ENCODE measurements at regions not wholly inside any gene's neighbourhood (a gene's known extent, or its start where the extent isn't known, plus 50 kb on each side); places are given as distances from the start of the nearest gene placed in this dataset.

DNA sequence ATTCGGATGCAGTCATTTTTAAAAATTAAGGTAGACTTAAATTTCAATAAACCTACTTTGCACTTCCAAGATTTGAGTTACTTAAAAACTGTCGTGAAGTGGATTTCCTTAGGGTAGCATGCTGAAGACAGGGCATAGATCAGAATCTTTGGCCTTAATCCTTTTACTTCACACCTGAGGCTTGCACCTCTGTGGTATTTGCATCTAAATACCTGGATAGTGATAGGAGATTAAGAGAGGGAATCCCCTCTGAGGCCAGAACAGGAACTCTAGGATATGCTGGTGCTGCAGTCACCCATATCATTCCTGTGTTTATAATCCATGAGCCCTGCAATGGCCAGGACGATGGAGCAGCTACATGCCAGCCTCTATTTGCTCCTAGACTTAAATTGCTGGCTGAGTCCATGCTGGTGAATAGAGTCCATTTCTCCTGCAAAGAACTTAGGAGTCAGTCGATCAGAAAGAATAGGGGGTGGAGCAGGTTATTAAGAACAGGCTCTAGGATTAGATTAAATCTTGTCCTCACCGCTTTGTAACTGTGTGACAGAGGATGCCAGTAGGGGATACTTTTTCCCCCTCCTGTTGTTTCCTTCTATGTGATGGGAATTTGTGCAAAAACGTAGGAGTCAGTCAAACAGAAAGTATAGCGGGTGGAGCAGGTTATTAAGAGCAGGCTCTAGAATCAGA is 333.6 kb downstream of the DUSP10 start:
- no peak overlapping the region for H3K9ac ChIP-seq (ENCODE audit: low read depth in 2 of 2, low read length in 2 of 2)
- H3K4me3 ChIP-seq, result no peak overlapping the region
- no peak for DNase-seq
- intact Hi-C loops (cut with DNase I), result no loop called here
- no peaks in the 10 kb centered on the region for H3K4me1 ChIP-seq
- no peak overlapping the region for H3K27ac ChIP-seq
- no peaks in the 10 kb centered on the region for H3K9me3 ChIP-seq
- TF ChIP-seq, protein P1, sequence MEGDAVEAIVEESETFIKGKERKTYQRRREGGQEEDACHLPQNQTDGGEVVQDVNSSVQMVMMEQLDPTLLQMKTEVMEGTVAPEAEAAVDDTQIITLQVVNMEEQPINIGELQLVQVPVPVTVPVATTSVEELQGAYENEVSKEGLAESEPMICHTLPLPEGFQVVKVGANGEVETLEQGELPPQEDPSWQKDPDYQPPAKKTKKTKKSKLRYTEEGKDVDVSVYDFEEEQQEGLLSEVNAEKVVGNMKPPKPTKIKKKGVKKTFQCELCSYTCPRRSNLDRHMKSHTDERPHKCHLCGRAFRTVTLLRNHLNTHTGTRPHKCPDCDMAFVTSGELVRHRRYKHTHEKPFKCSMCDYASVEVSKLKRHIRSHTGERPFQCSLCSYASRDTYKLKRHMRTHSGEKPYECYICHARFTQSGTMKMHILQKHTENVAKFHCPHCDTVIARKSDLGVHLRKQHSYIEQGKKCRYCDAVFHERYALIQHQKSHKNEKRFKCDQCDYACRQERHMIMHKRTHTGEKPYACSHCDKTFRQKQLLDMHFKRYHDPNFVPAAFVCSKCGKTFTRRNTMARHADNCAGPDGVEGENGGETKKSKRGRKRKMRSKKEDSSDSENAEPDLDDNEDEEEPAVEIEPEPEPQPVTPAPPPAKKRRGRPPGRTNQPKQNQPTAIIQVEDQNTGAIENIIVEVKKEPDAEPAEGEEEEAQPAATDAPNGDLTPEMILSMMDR (IDR thresholded peaks at IDR 0.05), result no peak
- H3K27me3 ChIP-seq, result no peaks in the 10 kb centered on the region
- H3K36me3 ChIP-seq, result no peaks in the 10 kb centered on the region

DNA sequence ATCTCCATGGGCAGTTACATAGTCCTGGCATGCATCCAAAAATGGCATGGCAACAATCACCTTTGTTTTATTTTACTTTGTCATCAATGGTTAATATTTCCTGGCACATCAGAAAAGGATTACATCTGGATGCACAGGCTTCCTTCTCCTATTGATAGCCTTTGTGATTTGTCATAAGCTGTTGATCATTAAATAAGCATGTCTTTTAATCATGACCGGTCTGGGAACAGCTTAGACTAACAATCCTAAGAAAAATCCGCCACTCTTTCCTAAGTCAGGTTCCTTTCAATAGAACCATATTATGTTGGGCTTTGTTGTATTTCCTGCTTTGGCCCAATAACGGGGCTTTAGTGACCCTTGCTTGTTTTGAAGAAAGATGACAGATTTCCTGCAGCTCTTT is 330.6 kb downstream of the DUSP10 start:
- Histone ChIP-seq H3K9me3 (no peaks in the 10 kb centered on the region), H3K4me1 (no peaks in the 10 kb centered on the region), H3K36me3 (no peaks in the 10 kb centered on the region), H3K9ac (ENCODE audit: low read depth in 2 of 2, low read length in 2 of 2) (no peak overlapping the region), H3K27me3 (no peaks in the 10 kb centered on the region), H3K4me3 (no peak overlapping the region), H3K27ac (no peak overlapping the region)
- DNase-seq, result no peak
- intact Hi-C loops (cut with DNase I), result no loop called here
- TF ChIP-seq, protein P1 (IDR thresholded peaks at IDR 0.05), result no peak

DNA sequence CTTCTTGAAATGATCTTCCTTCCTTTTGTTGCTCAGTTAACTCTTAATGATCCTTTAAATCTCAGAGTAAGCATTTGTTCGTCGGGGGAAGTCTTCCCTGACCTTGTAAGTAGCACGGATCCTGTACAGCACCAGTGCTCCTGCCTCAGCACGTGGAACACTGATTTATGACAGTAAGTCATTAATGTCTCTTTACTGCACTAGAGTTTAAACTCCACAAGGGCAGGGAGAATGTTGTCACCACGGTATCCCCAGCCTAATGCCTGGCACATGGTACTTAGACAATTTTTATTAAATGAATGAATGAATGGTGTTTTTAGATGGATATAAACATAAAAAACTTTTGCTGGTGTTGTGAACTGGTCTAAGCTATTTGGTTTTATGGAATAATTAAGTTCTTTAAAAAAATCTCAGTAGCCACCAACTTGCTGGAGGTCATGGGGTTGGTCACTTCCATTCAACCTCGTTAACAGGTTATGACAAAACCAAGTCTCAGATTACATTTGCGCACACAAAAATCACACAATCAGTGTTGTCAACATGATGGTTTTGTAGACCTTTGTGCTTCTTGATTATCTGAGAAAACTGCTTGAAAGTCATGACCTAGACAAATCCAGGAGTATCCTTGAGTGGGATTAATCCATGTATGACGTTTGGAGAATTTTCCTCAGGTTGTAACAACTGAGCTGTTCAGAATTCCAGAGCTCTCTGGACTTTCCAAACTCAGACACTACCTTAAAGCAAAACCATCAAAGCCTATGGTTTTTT is 326.9 kb downstream of the DUSP10 start:
- no peak overlapping the region for H3K27ac ChIP-seq
- H3K4me3 ChIP-seq, result no peak overlapping the region
- no peaks in the 10 kb centered on the region for H3K36me3 ChIP-seq
- intact Hi-C loops (cut with DNase I), result no loop called here
- H3K9me3 ChIP-seq, result no peaks in the 10 kb centered on the region
- no peaks in the 10 kb centered on the region for H3K27me3 ChIP-seq
- TF ChIP-seq, protein P1 (IDR thresholded peaks at IDR 0.05), result no peak
- DNase-seq, result no peak
- no peaks in the 10 kb centered on the region for H3K4me1 ChIP-seq
- H3K9ac ChIP-seq (ENCODE audit: low read depth in 2 of 2, low read length in 2 of 2), result no peak overlapping the region

DNA sequence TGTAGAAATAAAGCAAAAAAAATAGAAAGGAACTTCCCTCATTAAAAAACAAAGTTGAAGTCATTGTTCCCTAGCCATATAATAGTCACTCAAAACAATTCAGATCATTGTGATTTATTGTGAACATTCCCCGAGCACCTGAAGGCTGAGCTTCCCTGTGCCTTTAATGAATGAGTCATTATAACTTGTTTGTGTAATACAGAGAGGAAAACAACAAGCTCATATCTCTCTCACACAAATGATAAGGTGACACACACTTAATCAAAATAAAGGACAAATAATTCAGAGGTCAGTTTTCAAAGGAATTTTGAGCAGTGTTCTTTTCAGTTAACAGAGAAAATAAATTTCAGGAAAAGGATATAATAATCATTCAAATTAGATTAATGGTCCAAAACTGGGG is 326.2 kb downstream of the DUSP10 start:
- no peak for DNase-seq
- H3K4me3 ChIP-seq, result no peak overlapping the region
- intact Hi-C loops (cut with DNase I), result no loop called here
- H3K9me3 ChIP-seq, result no peaks in the 10 kb centered on the region
- H3K27me3 ChIP-seq, result no peaks in the 10 kb centered on the region
- no peak overlapping the region for H3K9ac ChIP-seq (ENCODE audit: low read depth in 2 of 2, low read length in 2 of 2)
- H3K27ac ChIP-seq, result no peak overlapping the region
- no peaks in the 10 kb centered on the region for H3K4me1 ChIP-seq
- no peaks in the 10 kb centered on the region for H3K36me3 ChIP-seq
- TF ChIP-seq, protein P1 (IDR thresholded peaks at IDR 0.05), result no peak

GRCh38 chr1:221416142-221416541 is 325.7 kb downstream of the DUSP10 start:
- intact Hi-C loops (cut with DNase I), result no loop called here
- no peak overlapping the region for H3K4me3 ChIP-seq
- H3K27me3 ChIP-seq, result no peaks in the 10 kb centered on the region
- H3K27ac ChIP-seq, result no peak overlapping the region
- no peaks in the 10 kb centered on the region for H3K36me3 ChIP-seq
- no peak overlapping the region for H3K9ac ChIP-seq (ENCODE audit: low read depth in 2 of 2, low read length in 2 of 2)
- no peak for DNase-seq
- TF ChIP-seq, protein P1 (IDR thresholded peaks at IDR 0.05), result no peak
- H3K4me1 ChIP-seq, result no peaks in the 10 kb centered on the region
- no peaks in the 10 kb centered on the region for H3K9me3 ChIP-seq
